Activated T-cell treated with anti-CD3 and anti-CD28 coated beads, Interleukin-2, amount 50 U/mL, for 72 hours (primary cell): ENCODE measurements at regions not wholly inside any gene's neighbourhood (a gene's known extent, or its start where the extent isn't known, plus 50 kb on each side); places are given as distances from the start of the nearest gene placed in this dataset.
"Not testable (repeated sequence)": the region's sequence is repeated elsewhere in the genome, so short reads cannot be mapped to it uniquely, and the experiment has no call there.

Source experiments
- ATAC-seq, 2 donors: fragments of 150-1000 bp; cut with Tn5 transposase; replicated peaks in 1 of 2; 2 replicates each; pipeline ENCODE4 v1.10.0; 2021; ENCODE audit warnings: moderate library complexity in 2 of 2, mild to moderate bottlenecking in 1 of 2
- DNase-seq, 2 donors: peaks; one replicate each; pipeline ENCODE4 v3.0.0; 2021 to 2022; ENCODE audit warnings: mixed read lengths in 1 of 2
- H3K27ac Mint-ChIP-seq: one replicate; pipeline ENCODE4 v1.8.0; 2022; ENCODE audit warnings: mild to moderate bottlenecking, moderate library complexity, mixed read lengths
- H3K27me3 Mint-ChIP-seq: one replicate; pipeline ENCODE4 v1.8.0; 2022; ENCODE audit warnings: low read depth, mixed read lengths
- H3K36me3 Mint-ChIP-seq, 2 donors: one replicate each; pipeline ENCODE4 v1.8.0; 2022; ENCODE audit warnings: mixed read lengths in 2 of 2, mild to moderate bottlenecking in 1 of 2; ENCODE audit not compliant: insufficient read depth in 2 of 2
- H3K4me1 Mint-ChIP-seq: one replicate; pipeline ENCODE4 v1.8.0; 2022; ENCODE audit warnings: low read depth, mixed read lengths
- H3K4me3 Mint-ChIP-seq, 2 donors: one replicate each; pipeline ENCODE4 v1.8.0; 2022; ENCODE audit warnings: mild to moderate bottlenecking in 2 of 2, mixed read lengths in 2 of 2, moderate library complexity in 2 of 2
- H3K9me3 Mint-ChIP-seq, 2 donors: one replicate each; pipeline ENCODE4 v1.8.0; 2022; ENCODE audit warnings: mixed read lengths in 2 of 2

DNA sequence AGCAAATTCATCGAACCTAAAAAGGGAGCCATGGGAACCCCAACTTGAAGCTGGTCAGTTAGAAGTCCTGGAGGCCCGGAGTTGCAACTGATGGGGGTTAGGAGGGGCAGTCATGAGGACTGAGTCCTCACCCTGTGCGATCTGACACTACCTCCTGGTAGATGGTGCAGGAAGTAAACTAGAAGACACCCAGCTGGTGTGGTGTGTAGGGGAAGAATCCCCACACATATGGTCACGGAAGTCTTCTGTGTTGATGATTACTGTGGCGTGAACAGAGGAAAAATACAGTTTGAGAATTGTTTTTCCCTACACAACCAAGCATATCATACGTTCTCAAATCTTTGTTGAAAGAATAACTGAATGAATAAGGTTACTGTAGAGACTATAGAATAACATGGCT is 164.6 kb upstream of the KCTD7 start:
- no peaks in the 10 kb centered on the region for H3K27me3 Mint-ChIP-seq
- H3K4me3 Mint-ChIP-seq = no peak overlapping the region
- peaks cover 3 to 5% of the 10 kb centered on the region in 2 donors for H3K36me3 Mint-ChIP-seq
- no peak for ATAC-seq
- H3K9me3 Mint-ChIP-seq = peaks cover 2 to 4% of the 10 kb centered on the region in 2 donors
- no peak overlapping the region for H3K27ac Mint-ChIP-seq
- peaks cover 16% of the 10 kb centered on the region for H3K4me1 Mint-ChIP-seq
- no peak for DNase-seq

- H3K9me3 Mint-ChIP-seq = peaks cover 2 to 4% of the 10 kb centered on the region in 2 donors
- H3K4me3 Mint-ChIP-seq = no peak overlapping the region
- H3K27ac Mint-ChIP-seq = no peak overlapping the region
- ATAC-seq (no peak), DNase-seq (no peak)
- H3K27me3 Mint-ChIP-seq = no peaks in the 10 kb centered on the region
- H3K4me1 Mint-ChIP-seq = peaks cover 5% of the 10 kb centered on the region
- H3K36me3 Mint-ChIP-seq = peaks cover under 1 to 5% of the 10 kb centered on the region in 2 donors
Measured at GRCh38 chr7:66466081-66466600, 162.5 kb upstream of the KCTD7 start.

DNA sequence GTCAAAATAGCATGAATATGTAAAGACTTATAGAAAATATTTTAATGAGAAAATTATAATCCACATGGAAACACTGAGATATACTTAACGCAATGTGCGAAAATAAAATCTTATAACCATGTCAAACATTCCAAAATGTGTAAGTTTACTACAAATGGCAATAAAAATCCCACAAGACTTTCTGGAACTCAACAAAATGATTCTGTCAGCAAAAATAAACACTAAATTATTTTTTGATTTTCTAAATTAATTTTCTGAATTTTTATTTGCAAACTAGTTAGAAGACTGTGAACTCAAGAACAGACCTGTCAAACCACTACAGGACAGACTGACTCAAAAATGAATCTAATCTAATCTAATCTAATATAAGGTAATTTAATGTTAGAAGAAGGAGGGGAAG is 160.8 kb upstream of the KCTD7 start:
- H3K36me3 Mint-ChIP-seq = no peaks in the 10 kb centered on the region
- no peaks in the 10 kb centered on the region for H3K9me3 Mint-ChIP-seq
- no peak for DNase-seq

DNA sequence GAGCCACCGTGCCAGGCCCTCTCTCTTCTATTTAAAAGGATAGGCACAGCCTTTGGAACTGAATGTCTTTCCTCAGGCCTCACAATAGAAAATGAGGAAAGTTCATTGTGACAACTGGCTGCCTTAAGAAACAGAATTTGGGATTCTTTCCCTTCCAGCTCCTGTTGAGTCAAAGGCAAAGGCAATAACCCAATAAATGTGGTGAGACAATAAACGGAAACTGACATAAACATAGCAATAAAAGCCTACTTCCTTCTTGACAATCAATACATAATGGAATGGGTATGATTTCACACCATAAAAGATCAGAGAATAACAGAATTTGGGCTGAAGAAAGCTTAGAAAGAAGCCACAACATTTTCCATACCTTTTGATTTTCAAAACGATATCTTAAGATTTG is 155.6 kb upstream of the KCTD7 start:
- H3K4me1 Mint-ChIP-seq, DNase-seq, ATAC-seq: not testable (repeated sequence)

More for the DNA sequence above, 160.8 kb upstream of the KCTD7 start:
- no peak overlapping the region for H3K27ac Mint-ChIP-seq
- H3K27me3 Mint-ChIP-seq = no peaks in the 10 kb centered on the region
- no peak overlapping the region for H3K4me3 Mint-ChIP-seq
- ATAC-seq = no peak
- H3K4me1 Mint-ChIP-seq = no peaks in the 10 kb centered on the region

DNA sequence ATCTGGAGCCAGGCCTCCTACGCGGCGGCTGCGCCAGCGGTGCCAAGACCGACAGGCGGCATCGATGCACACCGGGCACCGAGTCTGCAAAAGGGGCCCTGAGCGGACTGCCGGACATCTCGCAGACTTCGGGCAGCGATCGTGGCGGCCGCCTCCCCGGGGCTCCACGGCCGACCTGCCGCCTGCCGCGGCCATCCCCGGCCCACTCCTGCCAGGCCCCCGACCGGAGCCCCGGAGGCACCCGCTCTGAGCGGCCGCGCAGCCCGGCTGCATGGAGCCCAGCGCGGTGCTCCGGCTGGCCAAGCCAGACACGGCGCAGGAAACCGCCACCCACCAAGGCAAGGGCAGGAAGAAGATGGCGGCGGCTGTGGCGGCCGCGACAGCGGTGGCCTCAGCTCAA is 154.2 kb upstream of the KCTD7 start:
- no peaks in the 10 kb centered on the region for H3K9me3 Mint-ChIP-seq
- H3K4me1 Mint-ChIP-seq = no peaks in the 10 kb centered on the region
- no peak overlapping the region for H3K27ac Mint-ChIP-seq

More for the DNA sequence above, 155.6 kb upstream of the KCTD7 start:
- H3K36me3 Mint-ChIP-seq, H3K27me3 Mint-ChIP-seq, H3K9me3 Mint-ChIP-seq, H3K4me3 Mint-ChIP-seq, H3K27ac Mint-ChIP-seq: not testable (repeated sequence)

DNA sequence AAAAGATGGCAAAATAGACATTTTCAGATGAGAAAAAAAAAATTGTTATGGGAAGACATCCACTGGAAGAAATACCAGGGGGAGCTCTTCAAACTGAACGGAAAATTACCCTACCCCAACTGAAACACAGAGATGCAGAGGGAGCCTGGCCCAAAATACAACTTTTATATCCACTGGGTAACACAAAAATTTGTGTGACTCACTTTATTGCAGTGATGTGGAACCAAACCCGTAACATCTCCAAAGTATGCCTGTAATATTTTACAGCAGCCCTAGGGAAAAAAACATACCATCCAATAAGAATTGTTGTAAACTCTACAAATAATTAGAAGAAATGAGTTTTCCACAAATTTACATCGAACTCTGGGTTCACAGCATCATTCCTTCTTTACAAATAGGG is 152.6 kb upstream of the KCTD7 start:
- not testable (repeated sequence) for H3K27me3 Mint-ChIP-seq, H3K9me3 Mint-ChIP-seq, ATAC-seq, DNase-seq, H3K27ac Mint-ChIP-seq, H3K4me1 Mint-ChIP-seq, H3K36me3 Mint-ChIP-seq, H3K4me3 Mint-ChIP-seq

More for the DNA sequence above, 154.2 kb upstream of the KCTD7 start:
- ATAC-seq (no peak), DNase-seq (no peak)
- Mint-ChIP-seq H3K27me3 (no peaks in the 10 kb centered on the region), H3K36me3 (peaks cover 0 to 5% of the 10 kb centered on the region in 2 donors), H3K4me3 (no peak overlapping the region)

DNA sequence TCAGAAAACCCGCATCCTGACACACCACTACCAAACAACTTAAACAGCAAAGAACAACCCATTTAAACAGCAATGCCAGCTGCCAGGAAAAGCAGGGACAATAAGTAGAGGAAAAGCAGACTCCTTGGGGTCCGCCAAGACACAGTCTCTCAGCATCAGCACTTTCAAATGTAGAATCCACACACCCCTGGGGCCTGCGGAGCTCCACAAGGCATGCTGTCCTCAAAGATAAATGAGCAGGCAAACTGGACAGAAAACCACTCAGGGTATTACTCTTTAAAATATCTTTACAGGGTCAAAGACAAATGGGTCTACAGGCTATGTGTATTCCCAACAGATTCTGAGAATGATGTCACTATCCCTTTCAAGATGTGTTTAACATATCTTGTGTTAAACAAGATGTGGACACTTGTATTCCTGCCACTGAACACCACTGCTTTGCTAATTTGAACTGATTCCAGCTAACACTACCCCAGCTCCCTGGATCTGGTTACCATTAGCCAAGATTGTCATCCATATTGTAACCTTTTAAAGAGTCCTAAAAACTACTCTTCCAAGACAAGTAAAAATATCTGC is 150.8 kb upstream of the KCTD7 start:
- H3K36me3 Mint-ChIP-seq, H3K9me3 Mint-ChIP-seq, H3K4me3 Mint-ChIP-seq, DNase-seq, H3K27me3 Mint-ChIP-seq, H3K27ac Mint-ChIP-seq, ATAC-seq, H3K4me1 Mint-ChIP-seq: not testable (repeated sequence)

DNA sequence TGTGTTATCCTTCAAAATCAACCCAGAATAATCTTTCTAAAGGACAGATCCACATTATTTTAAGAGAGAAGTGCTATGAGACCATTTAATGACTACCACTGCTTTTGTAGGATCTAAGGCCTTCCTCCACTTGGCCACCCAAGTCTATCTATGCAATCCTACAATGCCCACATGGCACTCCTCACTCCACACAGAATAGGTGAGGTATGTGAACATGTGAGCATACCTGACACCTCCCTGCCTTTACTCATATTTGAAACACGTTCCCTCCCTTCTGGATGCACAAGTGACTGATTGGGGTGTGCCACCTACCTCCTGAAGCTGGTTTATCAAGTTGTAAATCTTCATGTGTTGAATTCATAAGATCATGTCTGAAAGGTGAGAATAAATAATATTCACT is 147.5 kb upstream of the KCTD7 start:
- not testable (repeated sequence) for H3K4me3 Mint-ChIP-seq, H3K27me3 Mint-ChIP-seq, H3K9me3 Mint-ChIP-seq, H3K27ac Mint-ChIP-seq, H3K4me1 Mint-ChIP-seq, H3K36me3 Mint-ChIP-seq, DNase-seq, ATAC-seq

GRCh38 chr7:66489065-66489464 is 139.6 kb upstream of the KCTD7 start:
- H3K4me1 Mint-ChIP-seq = peaks cover 20% of the 10 kb centered on the region
- H3K4me3 Mint-ChIP-seq, H3K36me3 Mint-ChIP-seq, H3K27ac Mint-ChIP-seq, DNase-seq, H3K27me3 Mint-ChIP-seq, H3K9me3 Mint-ChIP-seq, ATAC-seq: not testable (repeated sequence)

- H3K9me3 Mint-ChIP-seq, H3K36me3 Mint-ChIP-seq, H3K27me3 Mint-ChIP-seq, DNase-seq, ATAC-seq: not testable (repeated sequence)
- Mint-ChIP-seq H3K4me1 (peaks cover 20% of the 10 kb centered on the region), H3K27ac (peak overlapping the region; percentile 84), H3K4me3 (peak overlapping the region in 1 of 2 donors; percentile 31)
Measured at GRCh38 chr7:66489741-66490140, 138.9 kb upstream of the KCTD7 start.

- ATAC-seq, DNase-seq, H3K9me3 Mint-ChIP-seq, H3K27ac Mint-ChIP-seq, H3K27me3 Mint-ChIP-seq, H3K36me3 Mint-ChIP-seq, H3K4me3 Mint-ChIP-seq: not testable (repeated sequence)
- H3K4me1 Mint-ChIP-seq = peaks cover 20% of the 10 kb centered on the region
Measured at GRCh38 chr7:66490979-66491378, 137.7 kb upstream of the KCTD7 start.

GRCh38 chr7:66492405-66492804 is 136.3 kb upstream of the KCTD7 start:
- DNase-seq, ATAC-seq, H3K9me3 Mint-ChIP-seq, H3K36me3 Mint-ChIP-seq, H3K27me3 Mint-ChIP-seq: not testable (repeated sequence)
- Mint-ChIP-seq H3K4me3 (peak overlapping the region; percentile 85 to 92), H3K4me1 (peaks cover 20% of the 10 kb centered on the region), H3K27ac (peak overlapping the region; percentile 83)

DNA sequence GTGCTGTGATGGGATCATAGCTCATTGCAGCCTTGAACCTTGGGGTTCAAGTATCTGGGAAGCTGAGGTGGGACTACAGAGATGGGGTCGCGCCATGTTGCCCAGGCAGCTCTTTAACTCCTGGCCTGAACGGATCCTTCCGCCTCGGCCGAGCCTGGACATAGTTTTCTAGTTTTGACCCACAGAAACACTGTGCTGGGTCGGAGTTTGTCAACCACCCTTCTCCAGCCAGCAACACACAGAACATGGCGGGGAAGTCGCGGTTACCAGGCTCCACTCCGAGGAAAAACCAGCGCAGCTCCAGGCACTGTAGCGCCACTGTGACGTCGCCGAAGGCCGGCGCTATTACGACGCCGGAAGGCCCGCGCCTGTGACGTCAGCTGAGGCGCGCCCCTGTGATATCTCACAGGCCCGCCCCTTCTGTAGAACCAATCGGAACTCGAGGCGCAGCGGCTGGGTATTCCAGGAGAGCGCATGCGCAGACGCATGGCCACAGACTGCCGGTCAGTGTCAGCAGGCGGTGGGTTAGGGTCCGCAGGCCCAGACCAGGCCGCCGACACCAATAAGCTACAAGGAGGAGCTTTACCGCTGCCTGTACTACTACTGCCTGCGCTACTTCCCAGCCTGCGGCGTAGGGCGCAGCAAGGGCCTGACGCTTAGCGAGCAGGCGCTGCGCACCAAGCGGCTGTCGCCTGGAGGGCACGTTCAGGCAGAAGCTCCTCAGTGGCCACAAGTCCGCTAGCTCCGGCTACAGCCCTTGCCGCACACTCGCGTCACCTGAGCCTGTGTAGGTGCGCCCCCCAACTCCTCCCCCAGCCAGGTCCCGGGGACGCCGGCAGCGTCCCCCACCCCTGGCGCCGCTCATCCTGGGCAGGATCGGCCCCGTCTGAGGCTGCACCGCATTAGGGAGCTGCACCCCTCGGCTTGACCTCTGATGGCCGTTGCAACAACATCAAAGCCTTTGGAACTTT is 135.2 kb upstream of the KCTD7 start:
- H3K27ac Mint-ChIP-seq = peak overlapping the region; percentile 92
- DNase-seq = peak; percentile 95 to 97
- H3K36me3 Mint-ChIP-seq = peaks cover 1 to 4% of the 10 kb centered on the region in 2 donors
- peaks cover 20% of the 10 kb centered on the region for H3K4me1 Mint-ChIP-seq
- H3K4me3 Mint-ChIP-seq = peak overlapping the region; percentile 85 to 92
- no peaks in the 10 kb centered on the region for H3K27me3 Mint-ChIP-seq
- no peaks in the 10 kb centered on the region for H3K9me3 Mint-ChIP-seq
- ATAC-seq = peak; percentile 97
